H9 (cell line): ENCODE measurements at regions not wholly inside any gene's neighbourhood (a gene's known extent, or its start where the extent isn't known, plus 50 kb on each side); places are given as distances from the start of the nearest gene placed in this dataset.

ENCODE experiments used
- DNase-seq: peaks from one replicate; pipeline ENCODE4 v3.0.0-alpha.2; 2017
- H2AFZ ChIP-seq: one replicate; pipeline ENCODE4 v1.6.1; 2013; ENCODE audit warnings: mild to moderate bottlenecking, low read length, control low read depth, moderate library complexity
- H2AK5ac ChIP-seq: 2 replicates; pipeline ENCODE4 v1.6.1; 2013; ENCODE audit warnings: low read length, control low read depth, mixed read lengths; ENCODE audit not compliant: insufficient read length
- H2BK120ac ChIP-seq: one replicate; pipeline ENCODE4 v1.6.1; 2013; ENCODE audit warnings: low read depth, mild to moderate bottlenecking, low read length, control low read depth, inconsistent platforms; ENCODE audit not compliant: poor library complexity, severe bottlenecking
- H2BK12ac ChIP-seq: 2 replicates; pipeline ENCODE4 v1.6.1; 2013; ENCODE audit warnings: low read length, control low read depth, mixed read lengths, low read depth; ENCODE audit not compliant: insufficient read length
- H2BK15ac ChIP-seq: 2 replicates; pipeline ENCODE4 v1.6.1; 2013; ENCODE audit warnings: low read depth, low read length, control low read depth
- H2BK20ac ChIP-seq: one replicate; pipeline ENCODE4 v1.6.1; 2013; ENCODE audit warnings: low read depth, mild to moderate bottlenecking, low read length, control low read depth, inconsistent platforms; ENCODE audit not compliant: poor library complexity, severe bottlenecking
- H2BK5ac ChIP-seq: 2 replicates; pipeline ENCODE4 v1.6.1; 2013; ENCODE audit warnings: low read length, control low read depth, mixed read lengths; ENCODE audit not compliant: insufficient read length
- H3K14ac ChIP-seq: 2 replicates; pipeline ENCODE4 v1.6.1; 2013; ENCODE audit warnings: low read length, control low read depth; ENCODE audit not compliant: insufficient read depth
- H3K18ac ChIP-seq: 2 replicates; pipeline ENCODE4 v1.6.1; 2013; ENCODE audit warnings: low read depth, mild to moderate bottlenecking, mixed read lengths, low read length, control low read depth; ENCODE audit not compliant: insufficient read length
- H3K23ac ChIP-seq: 2 replicates; pipeline ENCODE4 v1.6.1; 2013; ENCODE audit warnings: low read length, control low read depth, mixed read lengths, low read depth; ENCODE audit not compliant: insufficient read length
- H3K23me2 ChIP-seq: 2 replicates; pipeline ENCODE4 v1.6.1; 2013; ENCODE audit warnings: low read depth, mild to moderate bottlenecking, mixed read lengths, low read length, control low read depth; ENCODE audit not compliant: insufficient read length, poor library complexity, severe bottlenecking
- H3K27ac ChIP-seq: 2 replicates; pipeline ENCODE4 v1.5.1; 2013; ENCODE audit warnings: low read length, control low read depth, mixed read lengths, low read depth; ENCODE audit not compliant: insufficient read length
- H3K27me3 ChIP-seq: 2 replicates; pipeline ENCODE4 v1.6.1; 2013; ENCODE audit warnings: low read length, control low read depth, inconsistent platforms; ENCODE audit not compliant: insufficient read depth
- H3K4ac ChIP-seq: 2 replicates; pipeline ENCODE4 v1.6.1; 2013; ENCODE audit warnings: low read depth, mild to moderate bottlenecking, control low read depth, inconsistent platforms, low read length, moderate library complexity
- H3K4me1 ChIP-seq: 2 replicates; pipeline ENCODE4 v1.6.1; 2013; ENCODE audit warnings: low read length, control low read depth, inconsistent platforms; ENCODE audit not compliant: insufficient read depth
- H3K4me2 ChIP-seq: 2 replicates; pipeline ENCODE4 v1.6.1; 2013; ENCODE audit warnings: low read length, control low read depth, mixed read lengths; ENCODE audit not compliant: insufficient read length, insufficient read depth
- H3K56ac ChIP-seq: 2 replicates; pipeline ENCODE4 v1.6.1; 2013; ENCODE audit warnings: low read depth, mild to moderate bottlenecking, mixed read lengths, low read length, control low read depth; ENCODE audit not compliant: insufficient read length
- H3K79me1 ChIP-seq: 2 replicates; pipeline ENCODE4 v1.6.1; 2013; ENCODE audit warnings: low read depth, mild to moderate bottlenecking, moderate library complexity, low read length, control low read depth, inconsistent platforms; ENCODE audit not compliant: insufficient read depth, poor library complexity, severe bottlenecking
- H3K79me2 ChIP-seq: 2 replicates; pipeline ENCODE4 v1.6.1; 2013; ENCODE audit warnings: low read length, control low read depth, inconsistent platforms; ENCODE audit not compliant: insufficient read depth
- H3K9ac ChIP-seq: 2 replicates; pipeline ENCODE4 v1.6.1; 2013; ENCODE audit warnings: low read length, control low read depth, mixed read lengths; ENCODE audit not compliant: insufficient read length; ENCODE audit errors: extremely low read depth
- H3K9me3 ChIP-seq: one replicate; pipeline ENCODE4 v1.6.1; 2013; ENCODE audit warnings: low read depth, low read length, inconsistent platforms; ENCODE audit not compliant: control insufficient read depth
- H3T11ph ChIP-seq: one replicate; pipeline ENCODE4 v1.6.1; 2013; ENCODE audit warnings: mild to moderate bottlenecking, low read length, control low read depth, inconsistent platforms
- H4K20me1 ChIP-seq: one replicate; pipeline ENCODE4 v1.6.1; 2013; ENCODE audit not compliant: control insufficient read depth, insufficient read length, insufficient read depth
- H4K5ac ChIP-seq: 2 replicates; pipeline ENCODE4 v1.6.1; 2013; ENCODE audit warnings: low read depth, mild to moderate bottlenecking, mixed read lengths, low read length, control low read depth; ENCODE audit not compliant: insufficient read length
- H4K8ac ChIP-seq: replicated peaks from 2 replicates; pipeline ENCODE4 v1.6.1; 2013; ENCODE audit warnings: low read length, control low read depth, mixed read lengths, low read depth; ENCODE audit not compliant: insufficient read length
- H4K91ac ChIP-seq: 2 replicates; pipeline ENCODE4 v1.6.1; 2013; ENCODE audit warnings: low read depth, mild to moderate bottlenecking, moderate library complexity, mixed read lengths, low read length, control low read depth; ENCODE audit not compliant: insufficient read length
- H3K27ac Mint-ChIP-seq, 3 experiments: 2 replicates in 2 of 3; 3 replicates in 1 of 3; pipeline ENCODE4 v1.8.0; 2020 to 2021; ENCODE audit warnings: mixed read lengths in 3 of 3, mild to moderate bottlenecking in 1 of 3, moderate library complexity in 1 of 3
- H3K27me3 Mint-ChIP-seq: 2 replicates; pipeline ENCODE4 v1.8.0; 2021; ENCODE audit warnings: low read depth, mild to moderate bottlenecking, moderate library complexity, mixed read lengths
- H3K36me3 Mint-ChIP-seq, 3 experiments: 2 replicates in 2 of 3; 3 replicates in 1 of 3; pipeline ENCODE4 v1.8.0; 2020 to 2021; ENCODE audit warnings: low read depth in 3 of 3, mixed read lengths in 3 of 3; ENCODE audit not compliant: insufficient read depth in 1 of 3
- H3K4me1 Mint-ChIP-seq, 2 experiments: 2 replicates each; pipeline ENCODE4 v1.8.0; 2020; ENCODE audit warnings: mixed read lengths in 2 of 2
- H3K4me3 Mint-ChIP-seq, 2 experiments: 2 replicates in 1 of 2; 3 replicates in 1 of 2; pipeline ENCODE4 v1.8.0; 2020 to 2021; ENCODE audit warnings: mild to moderate bottlenecking in 2 of 2, mixed read lengths in 2 of 2, moderate library complexity in 1 of 2
- H3K9me3 Mint-ChIP-seq, 2 experiments: 2 replicates in 1 of 2; 3 replicates in 1 of 2; pipeline ENCODE4 v1.8.0; 2020; ENCODE audit warnings: mild to moderate bottlenecking in 2 of 2, mixed read lengths in 2 of 2, moderate library complexity in 1 of 2
- WGBS: extraction: QIAGEN DNeasy Blood & Tissue Kit; methylation state at CpG from one replicate; pipeline ENCODE4 v1.1.7; 2013; ENCODE audit warnings: missing lambda C conversion rate, low lambda C conversion rate, mixed read lengths; ENCODE audit not compliant: insufficient read length; ENCODE audit errors: extremely low coverage; 5-methylcytosine and 5-hydroxymethylcytosine counted together
- TF ChIP-seq, protein P1 (sequence below): fragments of 200-600 bp; sonication (generic); conservative IDR thresholded peaks from 3 replicates; pipeline ENCODE4 v1.8.0; 2021; ENCODE audit warnings: antibody characterized with exemption, mild to moderate bottlenecking

DNA sequence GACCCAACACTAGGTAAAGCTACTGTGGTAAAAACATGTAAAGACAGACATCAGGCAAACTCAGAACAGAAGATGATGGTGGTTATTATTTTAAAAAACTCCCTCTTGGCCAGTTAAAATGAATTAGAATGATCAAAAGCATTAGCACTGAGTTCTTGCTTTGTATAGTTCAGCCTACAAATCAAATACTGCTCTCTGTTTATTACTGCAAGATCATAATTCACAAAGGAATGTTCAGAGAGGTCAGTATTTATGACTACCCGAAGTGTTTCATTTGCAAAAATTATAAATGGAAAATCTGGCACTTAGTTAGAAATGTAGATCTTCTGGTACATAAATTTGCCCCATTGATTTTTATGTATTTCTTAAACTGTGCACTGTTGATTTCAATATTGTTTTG is 140.3 kb upstream of the PPP2R2B start:
- no peak for DNase-seq
- H4K20me1 ChIP-seq, result no peaks in the 10 kb centered on the region

More for the DNA sequence above, 140.3 kb upstream of the PPP2R2B start:
- Histone ChIP-seq H3K79me2 (no peaks in the 10 kb centered on the region), H3K79me1 (no peaks in the 10 kb centered on the region), H4K8ac (no peak overlapping the region), H3K4ac (no peak overlapping the region), H3K9me3 (no peaks in the 10 kb centered on the region), H3K18ac (no peak overlapping the region), H3K4me1 (no peaks in the 10 kb centered on the region; the same call in 1 of the 2 replicates), H3K56ac (no peak overlapping the region), H3K27me3 (no peaks in the 10 kb centered on the region), H2AK5ac (no peak overlapping the region), H2BK15ac (no peak overlapping the region), H4K5ac (no peak overlapping the region), H3K14ac (no peak overlapping the region), H3K9ac (no peak overlapping the region), H3T11ph (no peak overlapping the region), H2BK5ac (no peak overlapping the region), H3K27ac (no peak overlapping the region), H3K4me2 (no peak overlapping the region), H2BK20ac (no peak overlapping the region), H4K91ac (no peak overlapping the region), H2BK12ac (no peak overlapping the region), H2AFZ (no peak overlapping the region), H2BK120ac (no peak overlapping the region), H3K23ac (no peak overlapping the region), H3K23me2 (no peaks in the 10 kb centered on the region)
- H3K9me3 Mint-ChIP-seq, result no peaks in the 10 kb centered on the region
- no peak overlapping the region for H3K27ac Mint-ChIP-seq
- no peaks in the 10 kb centered on the region for H3K27me3 Mint-ChIP-seq
- TF ChIP-seq, protein P1, sequence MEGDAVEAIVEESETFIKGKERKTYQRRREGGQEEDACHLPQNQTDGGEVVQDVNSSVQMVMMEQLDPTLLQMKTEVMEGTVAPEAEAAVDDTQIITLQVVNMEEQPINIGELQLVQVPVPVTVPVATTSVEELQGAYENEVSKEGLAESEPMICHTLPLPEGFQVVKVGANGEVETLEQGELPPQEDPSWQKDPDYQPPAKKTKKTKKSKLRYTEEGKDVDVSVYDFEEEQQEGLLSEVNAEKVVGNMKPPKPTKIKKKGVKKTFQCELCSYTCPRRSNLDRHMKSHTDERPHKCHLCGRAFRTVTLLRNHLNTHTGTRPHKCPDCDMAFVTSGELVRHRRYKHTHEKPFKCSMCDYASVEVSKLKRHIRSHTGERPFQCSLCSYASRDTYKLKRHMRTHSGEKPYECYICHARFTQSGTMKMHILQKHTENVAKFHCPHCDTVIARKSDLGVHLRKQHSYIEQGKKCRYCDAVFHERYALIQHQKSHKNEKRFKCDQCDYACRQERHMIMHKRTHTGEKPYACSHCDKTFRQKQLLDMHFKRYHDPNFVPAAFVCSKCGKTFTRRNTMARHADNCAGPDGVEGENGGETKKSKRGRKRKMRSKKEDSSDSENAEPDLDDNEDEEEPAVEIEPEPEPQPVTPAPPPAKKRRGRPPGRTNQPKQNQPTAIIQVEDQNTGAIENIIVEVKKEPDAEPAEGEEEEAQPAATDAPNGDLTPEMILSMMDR, result no peak
- no peak overlapping the region for H3K4me3 Mint-ChIP-seq
- H3K4me1 Mint-ChIP-seq, result no peaks in the 10 kb centered on the region
- WGBS, result no CpG with 5 or more reads among the region's 1 CpG
- no peaks in the 10 kb centered on the region for H3K36me3 Mint-ChIP-seq
